Keratinocyte (primary cell): ENCODE measurements at regions not wholly inside any gene's neighbourhood (a gene's known extent, or its start where the extent isn't known, plus 50 kb on each side); places are given as distances from the start of the nearest gene placed in this dataset.

Experiments
- EZH2 ChIP-seq: IDR thresholded peaks from one replicate; pipeline ENCODE4 v1.6.1; 2012; ENCODE audit warnings: inconsistent platforms, mild to moderate bottlenecking, low read length, moderate library complexity
- TF ChIP-seq, protein P1 (sequence below), 3 experiments: IDR thresholded peaks in 1 of 3; conservative IDR thresholded peaks in 1 of 3; optimal IDR thresholded peaks in 1 of 3; 2 replicates in 2 of 3; 3 replicates in 1 of 3; pipeline versions ENCODE3 to v1.5.1; 2011; ENCODE audit warnings: low read length in 3 of 3, mild to moderate bottlenecking in 3 of 3, moderate library complexity in 2 of 3, control low read depth in 1 of 3, inconsistent platforms in 1 of 3; ENCODE audit not compliant: insufficient read depth in 2 of 3; ENCODE audit errors: extremely low read depth in 1 of 3

DNA sequence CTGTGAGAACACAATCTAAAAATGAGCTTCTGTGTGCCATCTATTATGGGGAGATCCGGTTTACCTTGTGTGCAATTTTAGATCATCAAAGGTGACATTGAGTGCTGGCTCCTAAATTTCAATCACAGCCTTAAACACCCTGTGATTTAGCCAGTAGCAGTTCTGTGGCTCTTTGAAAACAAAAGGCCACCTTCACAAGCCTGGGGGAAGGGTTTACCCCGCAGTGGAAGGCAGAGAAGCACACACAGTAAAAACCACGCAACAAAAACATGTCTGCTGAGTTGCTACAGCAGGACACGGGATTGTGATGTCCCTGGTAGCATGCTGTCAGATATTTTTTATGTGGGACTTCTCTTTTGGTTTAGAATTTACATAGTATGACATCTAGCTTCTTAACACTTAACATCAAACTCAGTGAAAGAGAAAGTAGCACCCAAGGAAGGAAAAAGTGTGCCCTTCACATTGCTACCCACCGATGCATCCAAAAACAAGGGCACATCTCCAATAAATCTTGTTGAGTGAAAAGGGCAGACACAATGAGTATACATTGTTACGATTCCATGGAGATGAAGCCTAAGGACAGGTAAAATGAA lies 56.1 kb upstream of the RNF152 start:
- no peak for TF ChIP-seq EZH2
- TF ChIP-seq, protein P1, sequence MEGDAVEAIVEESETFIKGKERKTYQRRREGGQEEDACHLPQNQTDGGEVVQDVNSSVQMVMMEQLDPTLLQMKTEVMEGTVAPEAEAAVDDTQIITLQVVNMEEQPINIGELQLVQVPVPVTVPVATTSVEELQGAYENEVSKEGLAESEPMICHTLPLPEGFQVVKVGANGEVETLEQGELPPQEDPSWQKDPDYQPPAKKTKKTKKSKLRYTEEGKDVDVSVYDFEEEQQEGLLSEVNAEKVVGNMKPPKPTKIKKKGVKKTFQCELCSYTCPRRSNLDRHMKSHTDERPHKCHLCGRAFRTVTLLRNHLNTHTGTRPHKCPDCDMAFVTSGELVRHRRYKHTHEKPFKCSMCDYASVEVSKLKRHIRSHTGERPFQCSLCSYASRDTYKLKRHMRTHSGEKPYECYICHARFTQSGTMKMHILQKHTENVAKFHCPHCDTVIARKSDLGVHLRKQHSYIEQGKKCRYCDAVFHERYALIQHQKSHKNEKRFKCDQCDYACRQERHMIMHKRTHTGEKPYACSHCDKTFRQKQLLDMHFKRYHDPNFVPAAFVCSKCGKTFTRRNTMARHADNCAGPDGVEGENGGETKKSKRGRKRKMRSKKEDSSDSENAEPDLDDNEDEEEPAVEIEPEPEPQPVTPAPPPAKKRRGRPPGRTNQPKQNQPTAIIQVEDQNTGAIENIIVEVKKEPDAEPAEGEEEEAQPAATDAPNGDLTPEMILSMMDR (optimal IDR thresholded peaks at IDR 0.05 in 1 of 3, IDR thresholded peaks at IDR 0.05 in 1 of 3, conservative IDR thresholded peaks at IDR 0.05 in 1 of 3; ENCODE audit: extremely low read depth in 1 of 3, insufficient read depth in 2 of 3, low read length in 3 of 3): no peak
